ENCODE measurements at regions not wholly inside any gene's neighbourhood (a gene's known extent, or its start where the extent isn't known, plus 50 kb on each side); places are given as distances from the start of the nearest gene placed in this dataset.

- TF ChIP-seq CTCF (IDR thresholded peaks at IDR 0.05; ENCODE audit: low read depth): no peak
These were observed 1324.0 kb downstream of the AMY1C start for GRCh38 chr1:105073660-105074059.

DNA sequence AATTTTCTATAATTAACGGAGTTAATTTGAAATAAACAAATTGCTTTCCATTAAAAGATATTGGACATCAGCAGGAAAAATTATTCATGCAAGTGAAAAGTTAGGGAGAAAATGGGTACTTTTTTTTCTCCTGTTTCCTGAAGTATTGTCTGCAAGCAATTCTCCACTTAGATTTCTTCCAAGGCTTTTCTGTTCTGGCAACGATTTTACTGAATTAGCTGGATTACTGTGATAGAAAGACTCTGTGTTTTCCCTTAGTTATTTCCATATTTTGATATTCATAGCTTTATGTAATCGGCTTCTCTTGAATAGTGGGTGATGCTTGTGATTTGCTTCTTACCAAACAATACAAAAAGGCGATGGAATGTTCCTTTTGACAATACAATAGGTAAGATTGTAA, 1333.9 kb downstream of the AMY1C start:
- no peak for TF ChIP-seq CTCF (IDR thresholded peaks at IDR 0.05; ENCODE audit: low read depth)

DNA sequence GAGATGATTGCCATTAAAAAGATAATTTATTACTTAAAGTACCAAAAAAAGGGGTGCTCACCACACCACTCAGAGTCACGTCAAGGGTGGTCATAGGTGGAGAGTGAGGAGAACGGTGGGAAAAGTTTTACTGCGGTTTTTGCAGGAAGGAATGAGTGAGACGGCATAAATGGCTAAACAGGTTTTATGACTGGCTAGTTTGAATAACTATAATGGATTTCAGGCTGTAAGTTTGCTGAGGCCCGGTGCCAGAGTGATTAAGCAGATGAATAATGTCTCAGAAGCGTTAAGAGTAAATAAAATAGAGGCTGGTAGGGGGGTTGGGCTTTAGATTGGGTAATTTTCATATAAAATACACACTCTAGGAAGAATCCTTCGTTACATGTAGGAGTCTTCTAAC, 1337.8 kb downstream of the AMY1C start:
- TF ChIP-seq CTCF (IDR thresholded peaks at IDR 0.05; ENCODE audit: low read depth): no peak

GRCh38 chr1:105088166-105088565, 1338.5 kb downstream of the AMY1C start:
- TF ChIP-seq CTCF (IDR thresholded peaks at IDR 0.05; ENCODE audit: low read depth): no peak

- no peak for TF ChIP-seq CTCF (IDR thresholded peaks at IDR 0.05; ENCODE audit: low read depth)
These were observed 1350.4 kb downstream of the AMY1C start for GRCh38 chr1:105100102-105100501.

GRCh38 chr1:105101261-105101660, 1351.6 kb downstream of the AMY1C start:
- no peak for TF ChIP-seq CTCF (IDR thresholded peaks at IDR 0.05; ENCODE audit: low read depth)

GRCh38 chr1:105102371-105102770, 1352.7 kb downstream of the AMY1C start:
- no peak for TF ChIP-seq CTCF (IDR thresholded peaks at IDR 0.05; ENCODE audit: low read depth)

DNA sequence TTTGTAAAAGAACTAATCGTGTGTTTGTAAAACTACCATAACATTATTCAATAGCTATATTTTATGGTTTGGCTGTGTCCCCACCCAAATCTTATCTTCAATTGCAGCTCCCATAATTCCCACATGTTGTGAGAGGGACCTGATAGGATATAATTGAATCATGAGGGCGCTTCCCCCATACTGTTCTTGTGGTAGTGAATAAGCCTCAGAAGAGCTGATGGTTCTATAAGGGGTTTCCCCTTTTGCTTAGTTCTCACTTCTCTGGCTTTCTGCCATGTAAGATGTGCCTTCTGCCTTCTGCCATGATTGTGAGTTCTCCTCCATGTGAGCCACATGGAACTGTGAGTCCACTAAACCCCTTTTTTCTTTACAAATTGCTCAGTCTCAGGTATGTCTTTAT, 1372.3 kb downstream of the AMY1C start:
- TF ChIP-seq CTCF (IDR thresholded peaks at IDR 0.05; ENCODE audit: low read depth): no peak
